HPDE6-E6E7 (cell line): ENCODE measurements at regions not wholly inside any gene's neighbourhood (a gene's known extent, or its start where the extent isn't known, plus 50 kb on each side); places are given as distances from the start of the nearest gene placed in this dataset.
"Not testable (repeated sequence)": the region's sequence is repeated elsewhere in the genome, so short reads cannot be mapped to it uniquely, and the experiment has no call there.

Experiments
- DNase-seq: peaks from one replicate; pipeline ENCODE4 v3.0.0; 2011; ENCODE audit warnings: missing footprints; ENCODE audit errors: extremely low spot score

GRCh38 chr20:25987928-25988560 lies 291.4 kb upstream of the ZNF337 start:
- not testable (repeated sequence) for DNase-seq

GRCh38 chr20:25987073-25987927 lies 290.6 kb upstream of the ZNF337 start:
- peak; percentile 45 for DNase-seq

- DNase-seq: no peak
Observed at GRCh38 chr20:25985597-25985996, 288.9 kb upstream of the ZNF337 start.

GRCh38 chr20:25984933-25985332 lies 288.3 kb upstream of the ZNF337 start:
- no peak for DNase-seq

- not testable (repeated sequence) for DNase-seq
Observed at GRCh38 chr20:25982701-25983100, 286.0 kb upstream of the ZNF337 start.

- not testable (repeated sequence) for DNase-seq
Observed at GRCh38 chr20:25978450-25979190, 282.0 kb upstream of the ZNF337 start.

GRCh38 chr20:25975816-25976215 lies 279.2 kb upstream of the ZNF337 start:
- not testable (repeated sequence) for DNase-seq

- not testable (repeated sequence) for DNase-seq
Observed at GRCh38 chr20:25965203-25965602, 268.6 kb upstream of the ZNF337 start.

- not testable (repeated sequence) for DNase-seq
Observed at GRCh38 chr20:25953876-25954275, 257.2 kb upstream of the ZNF337 start.

- DNase-seq: not testable (repeated sequence)
Observed at GRCh38 chr20:25935230-25935629, 238.6 kb upstream of the ZNF337 start.

GRCh38 chr20:25932806-25933205 lies 236.2 kb upstream of the ZNF337 start:
- DNase-seq: not testable (repeated sequence)

GRCh38 chr20:25932170-25932569 lies 235.5 kb upstream of the ZNF337 start:
- peak; percentile 1 for DNase-seq

GRCh38 chr20:25902321-25902720 lies 205.7 kb upstream of the ZNF337 start:
- not testable (repeated sequence) for DNase-seq

- not testable (repeated sequence) for DNase-seq
Observed at GRCh38 chr20:25898663-25899062, 202.0 kb upstream of the ZNF337 start.

- DNase-seq: not testable (repeated sequence)
Observed at GRCh38 chr20:25879096-25879495, 182.4 kb upstream of the ZNF337 start.

GRCh38 chr20:25868650-25868979 lies 172.0 kb upstream of the ZNF337 start:
- not testable (repeated sequence) for DNase-seq

- no peak for DNase-seq
Observed at GRCh38 chr20:25867776-25868649, 171.4 kb upstream of the ZNF337 start.

- not testable (repeated sequence) for DNase-seq
Observed at GRCh38 chr20:25867015-25867775, 170.5 kb upstream of the ZNF337 start.

- peak; percentile 55 for DNase-seq
Observed at GRCh38 chr20:25865715-25866656, 169.3 kb upstream of the ZNF337 start.
